ENCODE measurements at regions not wholly inside any gene's neighbourhood (a gene's known extent, or its start where the extent isn't known, plus 50 kb on each side); places are given as distances from the start of the nearest gene placed in this dataset.

GRCh38 chr9:108423433-108423832, 432.4 kb downstream of the ACTL7B start:
- no peak for TF ChIP-seq CTCF (IDR thresholded peaks at IDR 0.05)
- intact Hi-C loops (cut with DNase I): no loop called here
- H3K27ac ChIP-seq: no peak overlapping the region
- H3K36me3 ChIP-seq: no peaks in the 10 kb centered on the region
- no peaks in the 10 kb centered on the region for H3K27me3 ChIP-seq (ENCODE audit: low read depth)
- no peak for ATAC-seq
- H3K4me1 ChIP-seq: no peaks in the 10 kb centered on the region
- no peak for DNase-seq
- no peaks in the 10 kb centered on the region for H3K9me3 ChIP-seq
- H3K4me3 ChIP-seq: no peak overlapping the region

- DNase-seq: no peak
- no peaks in the 10 kb centered on the region for H3K36me3 ChIP-seq
- no peaks in the 10 kb centered on the region for H3K27me3 ChIP-seq (ENCODE audit: low read depth)
- H3K9me3 ChIP-seq: no peaks in the 10 kb centered on the region
- no peak for ATAC-seq
- intact Hi-C loops (cut with DNase I): no loop called here
- H3K27ac ChIP-seq: no peak overlapping the region
- H3K4me1 ChIP-seq: no peaks in the 10 kb centered on the region
- no peak for TF ChIP-seq CTCF (IDR thresholded peaks at IDR 0.05)
- H3K4me3 ChIP-seq: no peak overlapping the region
These were observed 436.4 kb downstream of the ACTL7B start for GRCh38 chr9:108419379-108419778.

GRCh38 chr9:108417726-108418125, 438.1 kb downstream of the ACTL7B start:
- no peaks in the 10 kb centered on the region for H3K9me3 ChIP-seq
- no peaks in the 10 kb centered on the region for H3K27me3 ChIP-seq (ENCODE audit: low read depth)
- DNase-seq (no peak), ATAC-seq (no peak)
- no peaks in the 10 kb centered on the region for H3K4me1 ChIP-seq
- no peak for TF ChIP-seq CTCF (IDR thresholded peaks at IDR 0.05)
- H3K36me3 ChIP-seq: no peaks in the 10 kb centered on the region
- no peak overlapping the region for H3K4me3 ChIP-seq
- intact Hi-C loops (cut with DNase I): no loop called here
- H3K27ac ChIP-seq: no peak overlapping the region

- TF ChIP-seq CTCF (IDR thresholded peaks at IDR 0.05): no peak
- DNase-seq: no peak
- Histone ChIP-seq H3K27ac (no peak overlapping the region), H3K27me3 (ENCODE audit: low read depth) (no peaks in the 10 kb centered on the region), H3K36me3 (no peaks in the 10 kb centered on the region), H3K4me1 (no peaks in the 10 kb centered on the region), H3K9me3 (no peaks in the 10 kb centered on the region), H3K4me3 (no peak overlapping the region)
- ATAC-seq: no peak
- intact Hi-C loops (cut with DNase I): no loop called here
These were observed 438.5 kb downstream of the ACTL7B start for GRCh38 chr9:108417312-108417711.

- DNase-seq (no peak), ATAC-seq (no peak)
- TF ChIP-seq CTCF (IDR thresholded peaks at IDR 0.05): no peak
- Histone ChIP-seq H3K27me3 (ENCODE audit: low read depth) (no peaks in the 10 kb centered on the region), H3K4me1 (no peaks in the 10 kb centered on the region), H3K4me3 (no peak overlapping the region), H3K27ac (no peak overlapping the region), H3K9me3 (no peaks in the 10 kb centered on the region), H3K36me3 (no peaks in the 10 kb centered on the region)
- intact Hi-C loops (cut with DNase I): no loop called here
These were observed 439.5 kb downstream of the ACTL7B start for GRCh38 chr9:108416324-108416723.

- intact Hi-C loops (cut with DNase I): no loop called here
- no peak for DNase-seq
These were observed 442.0 kb downstream of the ACTL7B start for GRCh38 chr9:108413809-108414208.

More at GRCh38 chr9:108413809-108414208, 442.0 kb downstream of the ACTL7B start:
- ATAC-seq: no peak
- Histone ChIP-seq H3K9me3 (no peaks in the 10 kb centered on the region), H3K27ac (no peak overlapping the region), H3K36me3 (no peaks in the 10 kb centered on the region), H3K4me1 (no peaks in the 10 kb centered on the region), H3K27me3 (ENCODE audit: low read depth) (no peaks in the 10 kb centered on the region), H3K4me3 (no peak overlapping the region)
- TF ChIP-seq CTCF (IDR thresholded peaks at IDR 0.05): no peak

Data from lower lobe of right lung (tissue), 2 donors.